COLO668 (cell line): ENCODE measurements at regions not wholly inside any gene's neighbourhood (a gene's known extent, or its start where the extent isn't known, plus 50 kb on each side); places are given as distances from the start of the nearest gene placed in this dataset.

Source experiments
- DNase-seq: peaks from one replicate; lab custom pipeline; 2025; ENCODE audit not compliant: unreplicated experiment; lab: John Stamatoyannopoulos, UW

GRCh38 chr2:49262801-49263560 is 108.7 kb upstream of the FSHR start:
- DNase-seq, result no peak

- no peak for DNase-seq
Observed at GRCh38 chr2:49261781-49262180, 107.5 kb upstream of the FSHR start.

- DNase-seq, result no peak
Observed at GRCh38 chr2:49260979-49261538, 106.7 kb upstream of the FSHR start.

- DNase-seq, result no peak
Observed at GRCh38 chr2:49259926-49260325, 105.6 kb upstream of the FSHR start.

- peak; percentile 11 for DNase-seq
Observed at GRCh38 chr2:49255409-49255971, 101.2 kb upstream of the FSHR start.

- DNase-seq, result no peak
Observed at GRCh38 chr2:49254401-49254800, 100.1 kb upstream of the FSHR start.

DNA sequence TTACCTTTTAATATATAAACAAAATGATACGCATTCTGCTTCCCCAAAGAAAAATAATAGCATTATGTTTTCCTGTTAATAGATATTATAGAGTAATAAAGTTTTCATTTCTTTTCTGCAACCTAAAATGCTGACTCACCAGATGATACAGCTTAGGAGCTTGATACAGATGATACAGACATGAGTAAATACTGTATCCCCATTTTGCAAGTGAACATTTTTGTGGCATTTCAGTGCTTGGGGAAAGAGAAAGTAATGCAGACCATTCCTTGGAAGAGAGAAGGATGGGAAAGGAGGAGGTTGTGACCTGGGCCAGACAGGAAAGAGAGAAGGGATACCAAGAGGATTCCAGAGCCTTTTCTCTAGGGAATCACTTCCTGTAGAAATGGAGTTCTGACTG is 97.5 kb upstream of the FSHR start:
- no peak for DNase-seq

DNA sequence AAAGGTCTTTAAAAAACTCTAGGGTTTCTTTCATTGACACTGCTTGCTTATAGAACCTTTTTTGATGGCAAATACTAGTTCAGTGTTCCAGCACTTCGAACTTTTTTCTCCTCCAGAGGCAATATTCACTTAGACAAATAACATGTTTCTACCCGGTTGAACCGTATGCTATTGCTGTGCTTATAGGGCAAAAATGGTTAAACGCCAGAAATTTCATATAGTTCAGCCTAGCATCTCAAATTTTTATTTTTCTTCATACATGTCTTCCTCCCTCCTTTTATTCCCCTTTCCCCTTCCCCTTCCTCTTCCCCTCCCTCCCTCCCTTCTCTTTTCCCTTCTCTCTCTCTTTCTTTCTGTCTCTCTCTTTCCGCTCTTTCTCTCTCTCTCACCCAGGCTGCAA is 96.9 kb upstream of the FSHR start:
- no peak for DNase-seq

GRCh38 chr2:49248506-49248905 is 94.2 kb upstream of the FSHR start:
- no peak for DNase-seq

GRCh38 chr2:49241991-49242390 is 87.7 kb upstream of the FSHR start:
- DNase-seq, result no peak

- no peak for DNase-seq
Observed at GRCh38 chr2:49241501-49241900, 87.2 kb upstream of the FSHR start.

- peak; percentile 49 for DNase-seq
Observed at GRCh38 chr2:49240608-49241007, 86.3 kb upstream of the FSHR start.

DNA sequence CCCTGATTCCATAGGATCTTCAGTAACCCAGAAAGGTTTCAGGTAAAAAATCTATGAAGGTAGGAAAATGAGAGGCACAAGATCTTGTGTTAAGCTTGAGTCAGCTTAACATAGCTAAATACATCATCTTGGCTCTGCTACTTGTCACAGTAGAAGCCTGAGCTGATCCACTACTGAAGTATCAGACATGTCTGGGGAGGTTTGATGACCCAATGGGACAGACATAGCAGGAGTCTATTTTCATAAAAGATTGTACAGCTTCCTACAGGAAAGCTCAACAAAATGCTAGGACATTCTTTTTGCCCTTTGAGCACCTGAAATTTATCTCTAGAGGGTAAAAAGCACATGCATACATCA is 84.3 kb upstream of the FSHR start:
- no peak for DNase-seq

DNA sequence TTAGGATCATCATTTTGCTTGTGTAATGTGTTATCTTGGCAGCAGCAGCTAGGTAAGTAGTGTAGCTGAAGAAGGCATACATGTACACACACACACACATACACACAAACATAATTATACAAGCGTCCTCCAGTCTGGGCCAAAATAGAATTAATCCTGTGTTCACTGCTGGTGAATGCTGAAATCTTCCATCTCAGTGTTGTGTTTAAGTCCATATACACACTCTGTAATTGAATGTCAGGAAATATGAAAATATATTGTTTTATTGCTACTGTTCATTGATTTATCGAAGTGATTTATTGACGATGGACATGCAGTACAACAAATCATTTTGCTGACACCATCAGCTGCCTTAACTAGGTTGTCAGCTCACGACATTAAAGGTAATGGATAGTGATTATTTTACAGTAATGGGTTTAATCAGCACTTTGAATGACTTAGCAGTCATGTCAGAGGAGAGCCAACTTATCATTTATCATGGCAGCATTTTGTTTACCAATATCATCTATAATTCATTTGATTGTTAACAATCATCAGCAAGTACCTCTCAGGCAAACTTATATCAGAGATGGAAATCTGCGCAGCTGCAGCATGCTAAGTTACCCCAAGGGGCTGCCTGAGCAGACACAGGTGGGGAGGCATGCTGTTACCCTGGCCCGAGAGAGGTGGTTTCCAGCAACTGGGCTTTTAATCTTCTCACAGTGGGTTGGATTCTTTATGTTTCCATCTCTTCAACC is 83.7 kb upstream of the FSHR start:
- DNase-seq, result no peak

- no peak for DNase-seq
Observed at GRCh38 chr2:49236316-49236715, 82.0 kb upstream of the FSHR start.

DNA sequence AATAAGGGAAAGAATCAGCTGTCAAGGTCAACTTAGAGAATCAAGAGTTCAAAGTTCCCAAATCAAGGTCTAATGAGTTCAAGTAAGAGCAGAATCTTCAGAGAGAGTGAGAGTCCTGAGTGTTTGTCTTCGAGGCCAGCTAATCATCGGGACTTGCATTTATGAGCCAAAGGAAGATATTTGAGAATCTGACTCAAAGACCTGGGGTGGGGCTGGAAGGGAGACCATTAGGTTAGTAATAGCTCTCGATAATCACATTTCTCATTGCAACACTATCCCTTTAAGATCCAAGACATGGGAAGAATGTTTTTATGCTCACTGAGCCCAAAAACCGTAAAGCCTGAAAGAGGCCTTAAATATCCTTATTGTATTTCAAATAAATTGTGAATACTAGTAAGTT is 72.0 kb upstream of the FSHR start:
- no peak for DNase-seq

DNA sequence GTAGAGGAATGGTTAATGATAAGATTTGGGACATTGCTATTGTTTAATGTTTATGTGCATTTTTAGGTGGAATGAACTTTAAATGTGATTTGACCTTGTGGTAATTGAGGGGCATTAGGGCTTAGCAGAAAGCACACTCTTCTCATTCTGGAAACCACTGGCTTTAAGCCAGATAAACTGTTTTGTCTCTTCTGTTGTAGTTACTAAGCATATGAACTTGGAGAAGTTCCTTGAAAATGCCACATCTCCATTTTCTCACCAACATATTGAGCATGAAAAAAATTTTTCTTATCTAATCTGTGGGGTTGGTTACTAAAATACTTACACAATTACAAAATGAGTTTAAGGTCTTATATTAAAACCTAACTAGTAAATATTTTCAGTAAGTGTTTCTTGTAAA is 70.8 kb upstream of the FSHR start:
- no peak for DNase-seq

- DNase-seq, result no peak
Observed at GRCh38 chr2:49224426-49225010, 70.2 kb upstream of the FSHR start.

DNA sequence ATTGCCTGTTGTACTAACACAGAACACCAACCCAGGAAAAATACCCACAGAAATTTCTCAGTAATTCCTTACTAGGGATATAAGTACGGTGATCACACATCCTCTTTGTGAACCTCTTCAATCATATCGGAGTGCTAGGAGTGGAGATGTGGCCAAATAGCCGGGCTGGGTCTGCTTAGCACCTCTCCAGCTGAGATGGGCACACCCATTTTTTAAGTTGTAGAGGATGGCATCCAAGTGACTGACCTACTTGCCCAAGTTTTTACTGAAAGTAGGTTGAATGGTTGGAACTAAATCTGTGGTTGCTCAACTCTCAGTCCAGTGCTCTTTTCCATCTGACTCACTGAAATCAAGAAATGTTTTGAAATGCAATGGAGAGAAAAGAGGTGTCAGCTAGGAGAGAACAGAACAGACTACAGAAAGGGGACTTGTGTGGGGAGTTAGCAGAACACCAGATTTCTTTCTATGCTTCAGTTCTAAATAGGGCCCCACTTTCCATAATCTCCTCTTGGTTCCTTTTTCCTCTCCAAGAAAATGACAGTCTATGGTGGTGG is 68.7 kb upstream of the FSHR start:
- no peak for DNase-seq

GRCh38 chr2:49219741-49220140 is 65.4 kb upstream of the FSHR start:
- DNase-seq, result no peak

DNA sequence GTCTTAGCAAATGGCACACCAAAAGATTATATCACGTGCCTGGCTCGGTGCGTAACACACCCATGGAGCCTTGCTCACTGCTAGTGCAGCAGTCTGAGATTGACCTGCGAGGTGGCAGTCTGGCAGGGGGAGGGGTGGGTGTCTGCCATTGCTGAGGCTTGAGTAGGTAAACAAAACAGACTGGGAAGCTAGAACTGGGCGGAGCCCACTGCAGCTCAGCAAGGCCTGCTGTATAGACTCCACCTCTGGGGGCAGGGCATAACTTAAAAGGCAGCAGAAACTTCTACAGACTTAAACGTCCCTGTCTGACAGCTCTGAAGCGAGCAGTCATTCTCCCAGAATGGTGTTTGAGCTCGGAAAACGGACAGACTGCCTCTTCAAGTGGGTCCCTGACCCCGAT is 55.9 kb upstream of the FSHR start:
- peak; percentile 14 for DNase-seq
